ENCODE measurements at regions not wholly inside any gene's neighbourhood (a gene's known extent, or its start where the extent isn't known, plus 50 kb on each side); places are given as distances from the start of the nearest gene placed in this dataset.

DNA sequence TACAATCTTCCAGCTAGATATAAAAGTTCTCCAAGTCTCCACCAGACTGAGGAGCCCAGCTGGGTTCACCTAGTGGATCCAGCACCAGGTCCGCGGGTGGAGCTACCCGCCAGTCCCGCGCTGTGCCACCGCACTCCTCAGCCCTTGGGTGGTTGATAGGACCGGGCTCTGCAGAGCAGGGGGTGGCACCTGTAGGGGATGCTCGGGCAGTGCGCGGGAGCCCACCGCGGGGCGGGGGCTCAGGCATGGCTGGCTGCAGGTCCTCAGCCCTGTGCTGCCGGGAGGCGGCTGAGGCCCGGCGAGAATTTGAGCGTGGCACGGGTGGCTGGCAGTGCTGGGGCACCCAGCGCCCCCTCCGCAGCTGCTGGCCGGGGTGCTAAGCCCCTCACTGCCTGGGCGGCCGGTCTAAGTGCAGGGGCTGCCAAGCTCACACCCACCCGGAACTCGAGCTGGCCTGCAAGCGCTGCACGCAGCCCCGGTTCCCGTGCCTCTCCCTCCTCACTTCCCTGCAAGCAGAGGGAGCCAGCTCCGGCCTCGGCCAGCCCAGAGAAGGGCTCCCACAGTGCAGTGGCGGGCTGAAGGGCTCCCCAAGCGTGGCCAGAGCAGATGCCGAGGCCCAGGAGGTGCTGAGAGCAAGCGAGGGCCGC lies 542.8 kb upstream of the PCDH9 start:
- 86 to 95% methylated on average over 21 to 33 of the region's 37 CpGs for WGBS, 2 donors
- no peak overlapping the region for H3K4me3 ChIP-seq (ENCODE audit: low read depth, poor library complexity, severe bottlenecking)
- TF ChIP-seq POLR2A (IDR thresholded peaks at IDR 0.05), result no peak
- TF ChIP-seq, protein P1, sequence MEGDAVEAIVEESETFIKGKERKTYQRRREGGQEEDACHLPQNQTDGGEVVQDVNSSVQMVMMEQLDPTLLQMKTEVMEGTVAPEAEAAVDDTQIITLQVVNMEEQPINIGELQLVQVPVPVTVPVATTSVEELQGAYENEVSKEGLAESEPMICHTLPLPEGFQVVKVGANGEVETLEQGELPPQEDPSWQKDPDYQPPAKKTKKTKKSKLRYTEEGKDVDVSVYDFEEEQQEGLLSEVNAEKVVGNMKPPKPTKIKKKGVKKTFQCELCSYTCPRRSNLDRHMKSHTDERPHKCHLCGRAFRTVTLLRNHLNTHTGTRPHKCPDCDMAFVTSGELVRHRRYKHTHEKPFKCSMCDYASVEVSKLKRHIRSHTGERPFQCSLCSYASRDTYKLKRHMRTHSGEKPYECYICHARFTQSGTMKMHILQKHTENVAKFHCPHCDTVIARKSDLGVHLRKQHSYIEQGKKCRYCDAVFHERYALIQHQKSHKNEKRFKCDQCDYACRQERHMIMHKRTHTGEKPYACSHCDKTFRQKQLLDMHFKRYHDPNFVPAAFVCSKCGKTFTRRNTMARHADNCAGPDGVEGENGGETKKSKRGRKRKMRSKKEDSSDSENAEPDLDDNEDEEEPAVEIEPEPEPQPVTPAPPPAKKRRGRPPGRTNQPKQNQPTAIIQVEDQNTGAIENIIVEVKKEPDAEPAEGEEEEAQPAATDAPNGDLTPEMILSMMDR (IDR thresholded peaks at IDR 0.05), result no peak
- no peak for DNase-seq (ENCODE audit: low spot score in 2 of 2)
- intact Hi-C loops (cut with DNase I; ENCODE audit: low total_unique reads), result no loop called here

DNA sequence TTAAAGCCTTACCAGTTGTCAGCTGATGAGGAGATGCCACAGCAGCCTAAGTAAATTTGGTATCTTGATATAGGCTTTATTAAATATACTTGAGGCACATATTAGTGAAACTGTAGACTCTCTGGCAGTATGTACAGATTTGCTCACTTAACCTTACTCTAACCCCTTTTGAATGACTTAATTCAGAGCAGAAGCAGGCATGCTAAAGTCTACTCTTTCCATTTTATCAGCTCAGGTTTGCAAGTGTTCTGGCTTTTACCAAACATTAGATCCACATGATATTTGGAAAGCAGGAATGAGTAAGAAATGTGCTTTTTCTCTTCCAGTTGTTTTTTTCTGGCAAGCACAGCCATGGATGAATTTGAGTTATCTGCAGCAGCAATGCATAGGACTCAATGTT lies 541.0 kb upstream of the PCDH9 start:
- intact Hi-C loops (cut with DNase I; ENCODE audit: low total_unique reads), result no loop called here
- no peak for DNase-seq (ENCODE audit: low spot score in 2 of 2)
- TF ChIP-seq, protein P1 (IDR thresholded peaks at IDR 0.05), result no peak
- TF ChIP-seq POLR2A (IDR thresholded peaks at IDR 0.05), result no peak

DNA sequence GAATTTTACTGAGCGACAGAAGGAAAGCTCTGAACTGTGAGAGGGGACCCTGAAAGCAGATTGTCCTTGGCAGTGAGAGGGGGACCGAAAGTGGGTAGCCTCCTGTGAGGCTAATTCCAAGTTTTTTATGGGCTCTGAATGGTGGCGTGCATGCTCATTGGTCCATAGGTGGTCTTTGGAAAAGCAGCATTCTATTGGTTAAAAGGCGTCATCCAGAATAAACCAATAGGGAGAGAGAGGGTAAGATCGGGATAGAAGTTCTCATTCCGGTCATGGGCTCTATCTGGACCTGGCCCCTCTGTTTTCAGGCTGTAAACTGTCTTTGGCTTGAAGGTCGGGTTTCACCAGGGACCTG lies 539.8 kb upstream of the PCDH9 start:
- intact Hi-C loops (cut with DNase I; ENCODE audit: low total_unique reads), result no loop called here
- WGBS, 2 donors, result 85 to 86% methylated on average over 7 of the region's 7 CpGs
- DNase-seq (ENCODE audit: low spot score in 2 of 2), result no peak
- no peak for TF ChIP-seq POLR2A (IDR thresholded peaks at IDR 0.05)
- TF ChIP-seq, protein P1 (IDR thresholded peaks at IDR 0.05), result no peak
- H3K4me3 ChIP-seq (ENCODE audit: low read depth, poor library complexity, severe bottlenecking), result no peak overlapping the region

More for the DNA sequence above, 541.0 kb upstream of the PCDH9 start:
- H3K4me3 ChIP-seq (ENCODE audit: low read depth, poor library complexity, severe bottlenecking), result no peak overlapping the region

DNA sequence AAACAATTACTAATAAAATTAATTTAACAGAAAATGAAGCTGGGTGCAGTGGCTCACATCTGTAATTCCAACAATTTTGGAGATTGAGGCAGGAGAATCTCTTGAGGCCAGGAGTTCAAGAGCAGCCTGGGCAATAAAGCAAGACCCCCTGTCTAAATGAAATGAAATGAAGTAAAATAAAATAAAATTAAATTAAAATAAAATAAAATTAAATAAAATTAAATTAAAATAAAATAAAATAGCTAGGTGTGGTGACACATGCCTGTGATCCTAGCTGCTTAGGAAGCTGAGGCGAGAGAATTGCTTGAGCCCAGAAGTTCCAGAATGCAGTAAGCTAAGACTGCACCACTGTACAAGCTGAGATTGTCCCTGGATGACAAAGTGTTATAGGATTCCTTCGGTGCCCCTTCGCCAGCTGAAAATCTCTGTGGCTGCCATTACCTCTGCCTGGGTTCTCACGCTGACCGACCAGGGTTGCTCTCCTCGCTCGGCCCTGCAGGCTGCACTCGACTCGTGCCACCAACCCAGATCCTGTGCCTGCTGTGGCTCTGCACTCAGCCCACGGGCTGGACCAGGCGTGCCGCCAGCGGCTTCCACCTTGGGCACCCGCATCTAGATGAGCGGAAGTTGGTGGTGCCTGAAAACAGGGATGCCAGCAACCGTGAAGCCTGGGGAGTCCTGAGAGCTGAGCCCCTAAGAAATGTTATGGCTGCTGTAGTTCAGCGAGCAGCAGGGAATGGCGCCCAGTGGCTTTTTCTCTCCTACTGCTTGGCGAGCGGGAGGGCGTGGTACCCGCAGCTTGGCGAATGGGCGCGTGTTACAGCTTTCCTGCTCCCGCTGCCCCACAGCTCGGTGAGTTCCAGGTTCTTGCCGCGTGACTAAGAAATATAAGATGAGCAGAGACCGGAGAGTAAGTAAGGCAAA lies 539.2 kb upstream of the PCDH9 start:
- 95 to 96% methylated on average over 30 of the region's 30 CpGs for WGBS, 2 donors
- no peak for DNase-seq (ENCODE audit: low spot score in 2 of 2)
- intact Hi-C loops (cut with DNase I; ENCODE audit: low total_unique reads), result no loop called here
- no peak for TF ChIP-seq POLR2A (IDR thresholded peaks at IDR 0.05)
- TF ChIP-seq, protein P1 (IDR thresholded peaks at IDR 0.05), result no peak
- H3K4me3 ChIP-seq (ENCODE audit: low read depth, poor library complexity, severe bottlenecking), result no peak overlapping the region

DNA sequence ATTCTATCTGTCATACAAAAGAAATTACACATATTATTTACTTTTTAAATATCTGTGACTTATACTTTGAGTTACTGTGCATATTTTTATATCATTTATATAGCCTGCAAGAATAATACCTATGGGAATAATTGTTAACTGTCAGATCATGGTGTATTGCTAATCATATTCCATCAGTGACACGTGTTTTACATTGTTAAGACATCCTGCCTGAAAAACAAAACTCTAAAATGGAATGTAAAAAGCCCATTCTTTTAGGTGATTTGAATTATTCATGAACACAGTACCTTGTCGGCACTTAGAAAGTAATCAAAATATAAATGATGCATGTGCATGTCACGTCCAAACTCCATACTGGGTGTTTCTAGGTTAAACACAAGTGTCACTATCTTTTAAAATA lies 533.8 kb upstream of the PCDH9 start:
- TF ChIP-seq POLR2A (IDR thresholded peaks at IDR 0.05), result no peak
- TF ChIP-seq, protein P1 (IDR thresholded peaks at IDR 0.05), result no peak
- intact Hi-C loops (cut with DNase I; ENCODE audit: low total_unique reads), result no loop called here

More for the DNA sequence above, 533.8 kb upstream of the PCDH9 start:
- no peak overlapping the region for H3K4me3 ChIP-seq (ENCODE audit: low read depth, poor library complexity, severe bottlenecking)
- WGBS, 2 donors, result 63 to 64% methylated on average over 3 of the region's 3 CpGs
- DNase-seq (ENCODE audit: low spot score in 2 of 2), result no peak

Data from lower leg skin (tissue), 4 donors.